AG08395 (cell line): ENCODE measurements at regions not wholly inside any gene's neighbourhood (a gene's known extent, or its start where the extent isn't known, plus 50 kb on each side); places are given as distances from the start of the nearest gene placed in this dataset.
"Not testable (repeated sequence)": the region's sequence is repeated elsewhere in the genome, so short reads cannot be mapped to it uniquely, and the experiment has no call there.

Source experiments
- DNase-seq: peaks from one replicate; pipeline ENCODE4 v3.0.0; 2012; ENCODE audit warnings: mixed read lengths, low spot score

- DNase-seq: no peak
Observed at GRCh38 chr5:173423452-173424117, 95.4 kb upstream of the STC2 start.

GRCh38 chr5:173420108-173420507 is 91.9 kb upstream of the STC2 start:
- DNase-seq: peak; percentile 69

GRCh38 chr5:173413471-173413982 is 85.3 kb upstream of the STC2 start:
- DNase-seq: no peak

- peak; percentile 28 for DNase-seq
Observed at GRCh38 chr5:173412566-173412965, 84.4 kb upstream of the STC2 start.

GRCh38 chr5:173411791-173412555 is 83.8 kb upstream of the STC2 start:
- no peak for DNase-seq

GRCh38 chr5:173410459-173411233 is 82.4 kb upstream of the STC2 start:
- DNase-seq: no peak

- no peak for DNase-seq
Observed at GRCh38 chr5:173408946-173409345, 80.7 kb upstream of the STC2 start.

GRCh38 chr5:173399851-173400250 is 71.6 kb upstream of the STC2 start:
- DNase-seq: no peak

GRCh38 chr5:173397516-173397915 is 69.3 kb upstream of the STC2 start:
- peak; percentile 39 for DNase-seq

- peak; percentile 44 for DNase-seq
Observed at GRCh38 chr5:173396311-173396993, 68.2 kb upstream of the STC2 start.

GRCh38 chr5:173395933-173396308 is 67.7 kb upstream of the STC2 start:
- no peak for DNase-seq

- peak; percentile 79 for DNase-seq
Observed at GRCh38 chr5:173395257-173395932, 67.2 kb upstream of the STC2 start.

GRCh38 chr5:173394701-173395100 is 66.5 kb upstream of the STC2 start:
- DNase-seq: peak; percentile 44

- DNase-seq: no peak
Observed at GRCh38 chr5:173392172-173392571, 64.0 kb upstream of the STC2 start.

GRCh38 chr5:173391031-173391430 is 62.8 kb upstream of the STC2 start:
- DNase-seq: no peak

- not testable (repeated sequence) for DNase-seq
Observed at GRCh38 chr5:173387293-173387692, 59.1 kb upstream of the STC2 start.

- DNase-seq: no peak
Observed at GRCh38 chr5:173385832-173386360, 57.7 kb upstream of the STC2 start.

- DNase-seq: peak; percentile 8
Observed at GRCh38 chr5:173383711-173384110, 55.5 kb upstream of the STC2 start.

GRCh38 chr5:173378727-173379126 is 50.5 kb upstream of the STC2 start:
- DNase-seq: no peak
